PC-3 (cell line): ENCODE measurements at regions not wholly inside any gene's neighbourhood (a gene's known extent, or its start where the extent isn't known, plus 50 kb on each side); places are given as distances from the start of the nearest gene placed in this dataset.

Experiments
- CTCF ChIP-seq: fragments of 300-600 bp; sonication (generic); conservative IDR thresholded peaks from 2 replicates; pipeline ENCODE4 v1.5.1; 2017; ENCODE audit warnings: antibody characterized with exemption, low read depth, mild to moderate bottlenecking, low read length
- EZH2phosphoT487 ChIP-seq: fragments of 300-600 bp; sonication (generic); IDR thresholded peaks from 2 replicates; pipeline ENCODE4 v1.6.1; 2018; ENCODE audit warnings: mild to moderate bottlenecking, antibody characterized with exemption, low read length, borderline replicate concordance

GRCh38 chr1:108070662-108071061 lies 105.7 kb upstream of the VAV3 start:
- no peak for TF ChIP-seq CTCF
- TF ChIP-seq EZH2phosphoT487 = no peak
